ENCODE measurements at regions not wholly inside any gene's neighbourhood (a gene's known extent, or its start where the extent isn't known, plus 50 kb on each side); places are given as distances from the start of the nearest gene placed in this dataset.

DNA sequence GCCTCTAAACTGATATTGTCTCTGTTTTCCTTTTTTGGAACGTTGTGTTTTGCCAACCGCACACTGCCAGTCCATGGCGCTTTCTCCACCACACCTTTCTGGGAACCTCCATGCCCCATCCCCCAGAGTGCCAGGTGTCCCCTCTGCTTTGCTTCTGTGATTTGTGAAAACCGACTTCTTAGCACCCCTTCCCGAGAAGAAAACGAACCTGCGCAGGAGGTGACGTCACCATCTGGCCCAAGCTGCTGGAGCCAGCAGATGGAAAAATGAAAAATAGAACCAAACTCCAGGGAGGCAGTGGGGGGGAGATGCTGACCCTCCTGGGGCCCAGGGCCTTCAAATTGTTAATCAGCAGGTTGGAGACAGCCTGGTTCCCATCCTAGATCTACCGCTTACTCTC is 103.8 kb downstream of the HTR5A start:
- TF ChIP-seq, protein P1, sequence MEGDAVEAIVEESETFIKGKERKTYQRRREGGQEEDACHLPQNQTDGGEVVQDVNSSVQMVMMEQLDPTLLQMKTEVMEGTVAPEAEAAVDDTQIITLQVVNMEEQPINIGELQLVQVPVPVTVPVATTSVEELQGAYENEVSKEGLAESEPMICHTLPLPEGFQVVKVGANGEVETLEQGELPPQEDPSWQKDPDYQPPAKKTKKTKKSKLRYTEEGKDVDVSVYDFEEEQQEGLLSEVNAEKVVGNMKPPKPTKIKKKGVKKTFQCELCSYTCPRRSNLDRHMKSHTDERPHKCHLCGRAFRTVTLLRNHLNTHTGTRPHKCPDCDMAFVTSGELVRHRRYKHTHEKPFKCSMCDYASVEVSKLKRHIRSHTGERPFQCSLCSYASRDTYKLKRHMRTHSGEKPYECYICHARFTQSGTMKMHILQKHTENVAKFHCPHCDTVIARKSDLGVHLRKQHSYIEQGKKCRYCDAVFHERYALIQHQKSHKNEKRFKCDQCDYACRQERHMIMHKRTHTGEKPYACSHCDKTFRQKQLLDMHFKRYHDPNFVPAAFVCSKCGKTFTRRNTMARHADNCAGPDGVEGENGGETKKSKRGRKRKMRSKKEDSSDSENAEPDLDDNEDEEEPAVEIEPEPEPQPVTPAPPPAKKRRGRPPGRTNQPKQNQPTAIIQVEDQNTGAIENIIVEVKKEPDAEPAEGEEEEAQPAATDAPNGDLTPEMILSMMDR (IDR thresholded peaks at IDR 0.05; ENCODE audit: borderline replicate concordance, extremely low read depth, low read length, poor library complexity, severe bottlenecking): no peak
- no peak for TF ChIP-seq EZH2 (IDR thresholded peaks at IDR 0.05; ENCODE audit: borderline replicate concordance, low read depth, low read length, severe bottlenecking)
